Medulla oblongata (tissue), 1 donor: ENCODE measurements at regions not wholly inside any gene's neighbourhood (a gene's known extent, or its start where the extent isn't known, plus 50 kb on each side); places are given as distances from the start of the nearest gene placed in this dataset.

Experiments used
- DNase-seq: peaks from one replicate; pipeline ENCODE4 v3.0.0-alpha.2; 2015; ENCODE audit errors: extremely low spot score

DNA sequence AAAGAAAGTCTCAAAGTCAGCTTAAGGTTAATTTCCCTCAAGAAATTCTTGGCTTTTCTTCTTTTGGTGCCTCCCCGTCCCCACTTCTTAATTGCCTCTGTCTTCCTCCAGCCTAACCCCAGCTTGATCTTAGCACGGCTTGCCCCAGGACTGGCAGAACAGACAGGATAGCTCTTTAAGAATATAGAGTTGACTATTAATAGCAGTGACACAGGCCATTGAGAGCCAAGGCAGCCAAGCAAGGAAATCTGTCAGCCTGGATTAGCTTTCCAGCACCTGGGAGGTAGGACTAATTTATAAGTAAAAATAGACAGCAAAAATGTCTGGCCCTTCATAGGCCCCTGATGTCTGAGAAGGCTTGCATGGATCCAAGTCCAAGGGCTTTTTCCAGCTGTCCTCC lies 384.6 kb upstream of the SLC30A5 start:
- DNase-seq, result no peak

- DNase-seq, result no peak
Observed at GRCh38 chr5:68710514-68710913, 383.3 kb upstream of the SLC30A5 start.

DNA sequence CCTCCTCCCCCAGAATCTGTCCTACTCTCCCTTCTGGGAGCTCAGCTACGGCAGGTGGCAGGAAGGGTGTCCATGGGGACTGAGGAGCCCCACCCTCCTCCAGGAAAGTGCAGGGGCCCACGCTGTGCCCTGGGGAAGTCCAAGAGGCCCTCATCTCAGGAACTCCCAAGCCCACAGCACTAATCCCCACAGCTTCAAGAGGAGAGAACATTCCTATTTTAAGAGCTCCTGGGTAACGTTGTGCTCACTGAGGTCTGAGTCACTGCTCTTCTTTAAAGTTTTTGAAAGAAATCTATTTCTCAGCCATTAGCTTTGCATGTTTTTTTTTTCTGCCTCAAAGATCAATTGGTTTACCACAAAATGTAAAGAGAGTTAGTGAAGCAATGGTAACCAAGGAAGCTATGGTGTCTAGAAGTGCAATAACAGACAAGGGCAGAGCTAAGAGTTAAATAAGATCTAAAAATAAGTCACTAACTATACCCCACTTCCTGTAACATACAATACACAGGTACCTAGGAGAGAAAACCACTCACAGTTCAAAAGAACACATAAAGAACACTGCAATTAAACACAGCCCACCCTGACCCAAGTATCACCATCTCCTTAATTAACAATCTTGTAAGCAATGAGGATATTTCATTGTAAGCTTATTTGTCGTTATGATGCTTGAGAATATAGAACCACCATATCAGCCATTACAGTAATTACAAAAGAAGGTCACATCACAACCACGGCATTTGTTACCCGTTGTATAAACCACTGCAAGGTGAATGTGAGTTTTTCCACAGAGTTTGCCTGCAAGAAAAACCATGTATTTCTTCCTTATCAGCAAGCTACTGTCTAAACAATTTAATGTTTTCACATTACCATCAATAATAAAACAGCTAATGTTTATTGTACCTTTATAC lies 382.3 kb upstream of the SLC30A5 start:
- DNase-seq, result no peak

- DNase-seq, result no peak
Observed at GRCh38 chr5:68714810-68715209, 379.0 kb upstream of the SLC30A5 start.

GRCh38 chr5:68720884-68721610 lies 372.8 kb upstream of the SLC30A5 start:
- DNase-seq, result no peak

DNA sequence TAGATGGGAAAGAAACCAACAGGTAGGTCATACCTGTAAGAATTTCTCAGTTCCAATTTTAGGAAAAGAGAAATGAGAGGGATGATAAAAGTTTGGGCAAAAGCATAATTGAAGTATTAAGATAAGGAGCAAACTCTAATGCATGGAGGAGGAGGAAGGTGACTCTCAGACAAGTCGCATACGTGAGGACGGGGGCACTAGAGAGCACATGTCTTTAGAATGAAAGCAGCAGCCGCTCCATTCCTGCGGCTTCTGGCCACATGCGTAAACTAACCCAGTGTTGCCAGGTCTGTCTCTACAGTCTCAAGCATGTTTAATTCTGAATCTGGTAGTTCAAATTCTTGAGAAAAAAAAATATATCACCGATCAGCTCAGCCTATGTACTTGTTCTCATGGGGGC lies 371.5 kb upstream of the SLC30A5 start:
- no peak for DNase-seq

DNA sequence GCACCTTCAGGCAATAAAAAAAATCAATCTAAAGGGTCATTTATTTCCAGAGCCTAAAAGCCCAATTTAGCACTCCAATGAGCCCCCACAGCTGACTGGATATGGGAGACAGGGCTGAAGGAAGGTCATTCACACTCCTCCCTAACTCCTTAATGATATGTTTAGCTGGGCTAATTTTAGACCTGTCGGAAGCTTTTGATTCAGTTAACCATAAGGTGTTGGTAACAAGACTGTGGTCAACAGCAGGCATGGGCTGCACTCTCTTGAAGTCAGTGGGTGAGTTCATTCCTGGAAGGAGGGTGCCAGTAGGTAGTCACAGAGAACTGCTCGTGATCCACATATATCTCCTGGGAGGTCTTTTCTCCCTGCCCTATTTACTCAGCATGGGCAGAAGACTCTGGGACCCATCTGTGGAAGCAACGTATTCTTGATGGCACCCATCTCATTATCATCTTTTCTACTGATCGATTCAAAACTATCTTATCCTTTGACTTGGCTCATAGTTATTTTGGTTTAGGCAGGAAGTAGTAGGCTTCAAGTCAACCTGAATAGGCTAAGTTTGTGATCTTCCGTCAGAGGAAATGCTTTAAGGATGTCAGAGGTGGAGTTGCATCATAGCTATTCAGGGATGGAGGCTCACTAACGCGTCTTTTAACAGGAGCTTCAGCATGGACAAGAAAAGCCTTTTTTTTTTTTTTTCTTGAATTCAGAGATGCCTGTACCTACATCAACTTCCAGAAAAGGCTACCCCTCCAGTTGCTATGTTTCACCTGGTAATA lies 367.7 kb upstream of the SLC30A5 start:
- DNase-seq, result no peak

DNA sequence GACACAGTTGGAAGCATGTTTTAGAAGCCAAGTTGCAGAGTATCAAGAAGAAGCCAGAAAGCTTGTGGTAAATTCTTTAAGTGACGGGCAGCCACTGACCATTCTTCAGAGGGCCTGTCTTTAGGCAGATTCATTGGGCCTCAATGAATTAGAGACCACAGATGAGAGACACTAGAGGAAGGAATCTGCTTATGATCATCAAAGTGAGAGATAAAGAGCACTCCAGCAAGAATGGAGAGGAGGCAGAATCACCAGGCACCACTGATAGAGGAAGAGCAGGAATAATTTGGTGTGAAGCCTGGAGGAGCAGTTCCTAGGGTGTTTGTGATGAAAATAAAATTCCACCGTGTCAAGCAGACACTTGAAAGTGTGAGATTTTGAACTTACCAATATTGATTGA lies 365.9 kb upstream of the SLC30A5 start:
- no peak for DNase-seq

DNA sequence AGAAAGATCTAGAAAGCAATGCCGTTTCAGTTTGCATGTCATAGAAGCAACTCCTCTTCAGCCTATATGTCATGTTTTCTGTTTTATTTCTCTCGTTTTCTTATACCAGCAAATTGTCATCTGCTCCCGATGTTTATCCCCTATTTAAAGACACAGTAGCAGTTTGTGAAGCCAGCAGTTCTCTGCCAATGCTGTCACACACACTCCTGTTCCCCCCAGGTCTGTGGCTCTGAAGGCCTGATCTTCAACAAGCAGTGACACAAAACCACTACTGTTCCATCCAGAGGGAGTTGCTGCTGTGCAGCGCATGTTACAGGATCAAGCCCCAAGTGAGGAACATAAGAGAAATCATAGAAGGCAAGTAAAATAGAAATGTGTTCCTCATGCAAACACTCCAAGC lies 364.1 kb upstream of the SLC30A5 start:
- peak; percentile 20 for DNase-seq

DNA sequence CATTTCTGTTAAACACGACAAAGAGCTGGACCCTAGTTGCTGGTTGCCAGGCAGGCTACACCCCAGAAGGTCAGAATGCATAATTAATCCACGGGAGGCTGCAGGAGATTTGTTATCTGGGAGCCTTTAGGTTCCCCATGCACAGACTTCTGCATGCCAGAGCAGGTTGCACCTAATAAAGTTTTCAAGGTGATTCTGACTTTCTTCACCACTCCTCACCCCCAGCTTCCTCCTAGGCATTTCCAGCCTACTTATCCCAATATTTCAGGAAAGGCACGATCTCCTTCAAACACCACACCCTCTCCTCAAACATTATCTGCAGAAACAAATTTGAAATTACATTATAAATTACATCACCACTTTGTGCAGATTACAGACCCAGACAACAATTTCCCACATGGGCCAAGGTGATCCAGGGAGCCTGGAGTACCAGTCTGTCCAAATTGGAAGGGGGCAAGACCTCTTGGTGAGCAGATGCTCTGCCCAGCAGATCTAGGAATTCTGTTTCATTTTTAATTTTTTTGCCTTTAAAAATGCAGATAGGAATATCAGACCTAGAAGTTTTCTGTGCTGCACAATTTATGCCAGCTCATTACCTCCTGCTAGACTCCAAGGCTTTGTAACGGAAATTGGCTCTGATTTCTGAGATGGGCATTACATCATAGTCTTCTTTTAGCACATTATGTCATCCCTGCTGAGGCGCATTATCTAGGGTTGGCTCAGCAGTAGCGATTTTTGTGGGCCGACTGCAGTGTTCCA lies 363.4 kb upstream of the SLC30A5 start:
- peak; percentile 93 for DNase-seq

GRCh38 chr5:68730979-68731654 lies 362.7 kb upstream of the SLC30A5 start:
- no peak for DNase-seq

DNA sequence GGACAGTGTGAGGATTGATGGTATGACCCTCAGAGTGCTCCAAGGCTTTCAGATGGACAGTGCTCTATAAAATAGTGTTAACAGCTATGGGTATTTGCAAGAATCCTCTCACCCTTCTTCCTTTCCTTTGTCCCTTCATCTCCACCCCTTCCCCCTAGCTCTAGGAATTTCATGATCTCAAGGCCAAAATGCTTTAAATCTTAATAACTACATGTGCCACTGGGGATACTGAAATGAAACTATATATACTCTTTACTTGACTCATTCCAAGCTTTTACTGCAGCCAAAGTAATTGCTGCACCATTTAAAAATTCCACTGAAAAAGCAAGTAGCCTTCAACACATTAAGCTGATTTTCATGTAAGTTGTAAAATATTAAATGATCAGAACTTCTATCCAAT lies 361.6 kb upstream of the SLC30A5 start:
- DNase-seq, result no peak

DNA sequence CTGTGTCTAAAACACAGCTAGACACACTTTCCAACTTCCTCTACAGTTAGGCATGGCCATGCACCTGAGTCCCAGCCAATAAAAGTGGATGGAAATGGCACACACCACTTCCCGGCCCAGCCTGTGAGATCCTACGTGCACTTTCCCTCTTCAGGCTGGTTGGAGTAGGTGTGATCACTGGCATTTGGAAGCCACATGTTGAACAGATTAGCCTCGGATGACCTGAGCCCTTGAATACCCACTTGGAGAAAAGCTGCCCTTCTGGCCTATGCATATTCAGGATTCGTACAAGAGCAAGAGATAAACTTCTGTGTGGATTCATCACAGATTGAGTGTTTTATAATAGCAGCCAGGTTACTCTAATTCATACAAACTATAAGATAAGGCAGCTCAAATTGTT lies 359.0 kb upstream of the SLC30A5 start:
- no peak for DNase-seq

DNA sequence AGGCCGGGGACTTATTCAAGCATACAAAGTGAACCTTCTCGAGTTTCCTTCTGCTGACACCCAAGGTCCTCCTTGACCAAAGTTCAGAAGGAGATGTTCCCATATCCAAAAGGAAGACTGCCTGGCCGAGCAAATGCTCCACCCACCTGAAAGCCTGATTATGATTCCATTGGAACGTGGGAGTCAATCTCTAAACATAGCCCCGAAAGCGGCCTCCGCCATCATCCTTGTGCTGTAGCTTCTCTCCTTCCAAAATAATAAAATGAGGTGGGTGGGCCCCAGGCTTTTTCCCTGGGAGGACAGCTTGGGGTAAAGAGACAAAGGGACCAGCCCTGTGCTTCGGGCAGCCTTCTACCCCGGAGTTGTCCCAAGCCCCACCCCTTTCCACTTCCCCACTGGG lies 355.6 kb upstream of the SLC30A5 start:
- DNase-seq, result no peak

GRCh38 chr5:68738841-68739240 lies 355.0 kb upstream of the SLC30A5 start:
- no peak for DNase-seq

- DNase-seq, result no peak
Observed at GRCh38 chr5:68739752-68740151, 354.1 kb upstream of the SLC30A5 start.

DNA sequence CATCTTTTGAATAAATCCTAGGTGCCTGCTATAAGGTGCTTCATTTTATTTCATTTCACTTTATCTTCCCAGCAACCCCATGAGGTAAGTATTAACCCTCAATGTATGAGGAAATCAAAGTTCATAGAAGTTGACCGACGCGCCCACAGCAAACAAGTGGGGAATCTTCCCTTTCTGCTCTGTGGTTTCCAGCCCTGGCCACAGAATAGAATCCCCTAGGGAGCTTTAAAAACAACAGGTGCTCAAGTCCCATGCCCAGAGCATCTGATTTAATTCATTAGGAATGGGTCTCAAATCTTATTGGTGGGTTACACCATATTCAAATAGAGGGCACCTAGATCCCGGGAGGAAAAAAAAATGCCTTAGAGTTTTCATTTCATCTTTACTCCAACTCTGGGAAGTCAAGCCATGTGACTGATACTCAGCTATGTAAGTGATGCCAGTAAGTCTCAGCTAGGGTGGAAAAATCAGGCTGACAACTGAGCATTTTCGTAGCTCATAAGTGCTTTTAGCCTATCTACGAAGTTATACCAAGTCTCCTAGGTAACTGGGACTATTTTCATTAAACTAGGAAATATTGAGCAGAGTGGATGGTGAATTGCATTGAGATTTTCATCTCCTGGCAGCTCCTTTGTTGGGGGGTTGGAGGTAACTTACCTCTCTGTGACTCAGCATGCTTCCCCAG lies 353.4 kb upstream of the SLC30A5 start:
- no peak for DNase-seq

DNA sequence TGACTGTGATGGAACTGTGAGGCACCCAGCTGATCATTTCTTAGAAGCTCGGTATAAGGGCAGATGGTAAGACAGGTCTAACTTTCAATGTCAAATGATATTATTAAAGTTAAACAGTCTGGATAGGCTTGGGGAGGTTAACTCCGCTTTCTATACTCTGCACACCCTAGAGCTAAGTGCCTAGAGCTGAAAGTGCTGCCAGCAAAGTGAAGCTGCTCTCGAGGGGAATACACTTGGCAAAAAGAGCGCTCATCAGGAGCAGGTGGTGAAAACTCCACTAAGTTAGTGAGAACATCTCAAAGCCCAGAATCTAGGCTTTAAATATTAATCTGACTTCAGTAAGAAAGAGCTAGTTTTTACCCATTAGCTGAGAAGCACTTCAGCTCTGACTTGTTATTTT lies 349.6 kb upstream of the SLC30A5 start:
- no peak for DNase-seq

- peak; percentile 34 for DNase-seq
Observed at GRCh38 chr5:68745448-68745847, 348.4 kb upstream of the SLC30A5 start.

GRCh38 chr5:68746220-68746619 lies 347.6 kb upstream of the SLC30A5 start:
- DNase-seq, result no peak
